Kidney tubule cell (primary cell): ENCODE measurements at regions not wholly inside any gene's neighbourhood (a gene's known extent, or its start where the extent isn't known, plus 50 kb on each side); places are given as distances from the start of the nearest gene placed in this dataset.

Source experiments
- DNase-seq: peaks from one replicate; pipeline ENCODE4 v3.0.0-alpha.2; 2018; ENCODE audit warnings: low spot score

DNA sequence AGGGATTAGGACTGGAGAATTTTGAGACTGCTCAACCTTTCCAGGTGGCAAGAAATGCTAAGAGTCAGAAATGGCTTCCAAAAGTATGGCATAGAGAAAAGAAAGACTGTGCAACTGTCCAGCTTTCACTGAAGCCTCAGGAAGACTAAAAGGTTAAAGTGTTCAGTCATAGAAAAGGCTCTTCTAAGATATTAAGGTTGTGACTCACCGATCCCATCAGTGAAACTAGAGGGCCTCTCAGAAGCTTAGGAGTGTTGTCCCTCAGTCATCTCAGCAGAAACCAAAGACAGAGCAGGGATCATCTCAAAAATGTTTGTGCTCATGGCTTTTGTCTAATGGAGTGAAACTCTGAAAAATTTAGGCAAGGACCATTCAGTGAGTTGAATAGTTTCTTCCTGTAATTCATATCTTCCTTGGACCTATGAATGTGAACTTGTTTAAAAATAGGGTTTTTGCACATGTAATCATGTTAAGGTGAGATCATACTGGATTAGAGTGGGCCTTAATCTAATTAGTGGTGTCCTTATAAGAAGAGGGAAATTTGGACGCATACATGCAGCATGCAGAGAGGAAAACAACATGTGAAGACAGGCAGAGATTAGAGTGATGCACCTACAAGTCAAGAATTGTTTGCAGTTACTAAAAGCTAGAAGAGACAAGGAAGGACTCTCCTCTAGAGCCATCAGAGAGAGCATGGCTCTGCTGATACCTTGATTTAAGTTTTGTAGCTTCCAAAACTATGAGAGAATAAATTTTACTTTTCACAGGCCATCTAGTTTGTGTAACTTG is 71.3 kb downstream of the RPE65 start:
- DNase-seq = peak; percentile 68

DNA sequence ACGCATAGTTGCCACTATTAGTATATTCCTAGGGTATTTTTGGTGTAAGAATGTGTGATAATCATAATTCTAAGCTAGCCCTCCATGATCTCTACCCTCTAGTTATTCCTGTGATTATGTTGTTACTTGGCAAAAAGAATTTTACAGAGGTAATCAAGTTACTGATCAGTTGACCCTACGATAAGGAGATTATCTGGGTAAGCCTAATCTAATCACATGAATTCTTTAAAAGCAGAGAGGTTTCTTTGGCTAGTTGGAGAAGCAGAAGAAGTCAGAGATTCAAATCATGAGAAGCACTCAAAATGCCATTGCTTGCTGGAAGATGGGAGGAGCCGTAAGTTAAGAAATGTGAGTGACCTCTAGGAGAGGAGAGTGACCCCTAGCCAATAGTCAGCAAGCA is 72.7 kb downstream of the RPE65 start:
- DNase-seq = no peak

GRCh38 chr1:68376441-68376840 is 73.3 kb downstream of the RPE65 start:
- no peak for DNase-seq

GRCh38 chr1:68375919-68376318 is 73.8 kb downstream of the RPE65 start:
- peak; percentile 2 for DNase-seq

GRCh38 chr1:68373173-68373572 is 76.6 kb downstream of the RPE65 start:
- no peak for DNase-seq

DNA sequence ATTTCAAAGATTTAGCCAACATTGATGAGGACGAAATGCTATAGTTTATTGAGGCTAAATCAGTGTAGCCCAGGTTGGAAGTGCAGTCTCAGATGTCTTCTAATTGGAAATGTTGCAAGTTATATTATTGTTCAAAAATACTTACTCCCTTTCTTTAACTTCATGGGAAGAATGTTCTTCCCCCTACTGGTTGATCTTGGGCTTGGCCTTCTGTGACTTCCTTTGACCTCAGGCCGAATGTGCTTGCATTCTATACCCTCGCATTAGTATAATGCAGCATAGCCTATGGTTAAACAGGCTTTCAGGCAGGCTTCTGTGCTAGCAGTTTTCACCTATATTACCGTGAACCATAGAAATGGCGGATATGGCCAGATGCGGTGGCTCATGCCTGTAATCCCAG is 77.3 kb downstream of the RPE65 start:
- no peak for DNase-seq

GRCh38 chr1:68370101-68370915 is 79.4 kb downstream of the RPE65 start:
- peak; percentile 53 for DNase-seq

- DNase-seq = no peak
These were observed 83.2 kb downstream of the RPE65 start for GRCh38 chr1:68366572-68366971.

DNA sequence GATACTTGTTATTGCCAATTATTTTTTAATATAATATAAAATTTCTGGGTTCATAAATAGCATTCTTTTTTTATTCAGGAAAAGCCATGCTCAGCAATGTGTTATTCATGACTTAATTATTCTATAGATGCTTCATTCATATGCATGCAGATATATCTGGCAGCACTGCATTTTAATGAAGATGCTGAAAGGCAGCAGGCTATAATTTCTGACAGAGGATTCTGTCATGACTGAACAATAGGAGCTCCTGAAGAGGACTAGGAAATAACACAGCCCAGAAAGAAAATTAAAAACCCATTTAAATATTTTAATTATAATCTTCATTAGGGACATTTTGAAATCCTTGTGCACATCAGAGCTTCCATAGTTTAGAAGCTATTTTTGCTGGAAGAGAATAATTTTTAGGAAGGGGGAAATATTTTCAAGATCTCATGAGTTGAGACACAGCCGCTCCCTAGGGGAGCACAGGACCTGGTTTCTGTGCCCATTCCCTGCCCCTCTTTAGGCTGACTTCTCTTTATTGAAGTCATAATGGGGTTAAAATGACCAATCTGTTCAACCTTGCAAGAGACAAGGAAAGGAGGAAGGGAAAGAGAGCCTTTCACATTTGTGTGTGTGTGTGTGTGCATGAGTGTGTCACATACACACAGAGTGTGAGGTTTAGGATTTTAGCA is 83.9 kb downstream of the RPE65 start:
- DNase-seq = no peak

- peak; percentile 16 for DNase-seq
These were observed 86.4 kb downstream of the RPE65 start for GRCh38 chr1:68363339-68363738.

DNA sequence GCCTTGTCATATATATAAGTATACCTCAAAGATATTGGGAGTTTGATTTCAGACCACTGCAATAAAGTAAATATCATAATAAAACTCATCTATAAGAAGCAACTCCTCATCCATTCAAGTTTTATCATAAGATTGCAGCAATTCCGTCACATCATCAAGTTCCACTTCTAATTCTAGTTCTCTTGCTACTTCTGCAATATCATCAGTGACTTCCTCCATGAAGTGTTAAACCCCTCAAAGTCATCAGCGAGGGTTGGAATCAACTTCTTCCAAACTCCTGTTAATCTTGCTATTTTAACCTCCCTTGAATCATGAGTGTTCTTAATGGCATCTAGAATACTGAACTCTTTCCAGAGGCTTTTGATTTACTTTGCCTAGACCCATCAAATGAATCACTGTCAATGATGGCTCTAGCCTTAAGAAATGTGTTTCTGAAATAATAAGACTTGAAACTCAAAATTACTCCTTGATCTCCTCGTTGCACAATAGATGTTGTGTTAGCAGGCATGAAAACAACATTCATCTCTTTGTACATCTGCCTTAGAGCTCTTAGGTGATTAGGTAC is 88.3 kb downstream of the RPE65 start:
- peak; percentile 17 for DNase-seq

- DNase-seq = no peak
These were observed 90.7 kb downstream of the RPE65 start for GRCh38 chr1:68359045-68359444.

DNA sequence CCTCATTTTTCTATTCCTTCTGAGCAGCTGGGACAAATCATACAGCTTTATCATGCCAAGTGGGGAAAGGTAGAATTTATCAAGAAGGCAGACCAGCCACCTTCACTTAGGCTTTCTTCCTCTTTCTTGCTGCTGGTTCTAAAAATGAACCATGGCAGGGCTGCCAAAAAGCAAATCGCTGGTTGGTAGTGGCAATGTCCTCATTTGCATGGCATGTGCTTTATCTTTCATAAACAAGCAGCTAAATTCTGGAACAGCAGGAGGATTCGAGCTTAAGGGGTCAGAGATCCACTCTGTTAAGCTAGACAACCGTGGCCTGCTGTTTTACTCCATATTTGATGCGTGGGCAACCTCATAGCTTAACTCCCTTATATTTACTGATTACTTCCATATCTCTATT is 91.3 kb downstream of the RPE65 start:
- no peak for DNase-seq

DNA sequence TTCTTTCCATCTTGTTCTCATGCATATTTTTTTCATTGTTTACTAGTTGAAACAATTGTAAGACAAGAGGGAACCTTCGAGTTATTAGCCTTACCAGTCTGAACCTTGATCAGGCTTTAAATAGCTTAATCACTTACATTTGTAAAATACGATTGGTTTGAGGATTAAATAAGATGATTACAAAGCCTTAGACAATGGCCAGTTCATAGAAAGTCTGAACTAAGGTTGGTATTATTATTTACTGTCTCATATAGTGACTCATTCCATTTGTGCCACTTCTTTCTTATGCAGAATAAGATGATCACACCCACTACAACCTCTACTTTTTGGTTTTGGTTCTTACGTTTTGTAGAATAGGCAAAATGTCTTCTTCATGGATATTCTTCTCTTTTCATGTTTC is 94.1 kb downstream of the RPE65 start:
- DNase-seq = no peak

DNA sequence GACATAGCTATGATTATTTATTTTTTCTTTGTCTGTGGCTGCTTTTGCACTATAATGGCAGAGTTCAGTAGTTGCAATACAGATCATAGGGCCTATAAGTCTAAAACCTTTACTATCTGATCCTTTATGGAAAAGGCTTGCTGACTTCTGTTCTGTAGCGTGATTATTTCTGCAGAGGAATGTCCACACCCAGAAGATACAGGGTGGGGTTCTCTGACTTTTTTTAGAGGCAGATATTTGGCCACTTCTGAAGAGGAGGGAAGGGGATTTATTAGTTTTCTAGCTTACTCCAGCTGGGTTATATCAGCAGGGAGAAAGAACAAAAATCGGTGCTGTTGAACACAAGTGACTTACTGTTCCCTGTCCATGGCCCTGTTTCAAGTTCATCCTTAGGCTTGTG is 97.6 kb downstream of the RPE65 start:
- DNase-seq = no peak

DNA sequence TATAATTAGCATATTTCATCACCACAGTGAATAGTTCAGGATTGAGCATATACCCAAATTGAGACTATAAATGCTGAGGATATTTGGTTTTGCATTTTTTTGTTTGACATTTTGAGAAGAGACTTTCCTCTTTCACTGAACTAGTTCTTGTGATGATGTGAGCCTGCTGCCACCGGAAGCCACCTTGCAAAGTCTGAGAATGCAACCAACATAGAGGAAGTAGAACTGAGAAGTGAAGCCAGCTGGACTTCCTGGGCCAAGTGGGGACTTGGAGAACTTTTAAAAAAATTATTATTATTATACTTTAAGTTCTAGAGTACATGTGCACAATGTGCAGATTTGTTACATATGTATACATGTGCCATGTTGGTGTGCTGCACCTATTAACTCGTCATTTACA is 102.3 kb downstream of the RPE65 start:
- no peak for DNase-seq

DNA sequence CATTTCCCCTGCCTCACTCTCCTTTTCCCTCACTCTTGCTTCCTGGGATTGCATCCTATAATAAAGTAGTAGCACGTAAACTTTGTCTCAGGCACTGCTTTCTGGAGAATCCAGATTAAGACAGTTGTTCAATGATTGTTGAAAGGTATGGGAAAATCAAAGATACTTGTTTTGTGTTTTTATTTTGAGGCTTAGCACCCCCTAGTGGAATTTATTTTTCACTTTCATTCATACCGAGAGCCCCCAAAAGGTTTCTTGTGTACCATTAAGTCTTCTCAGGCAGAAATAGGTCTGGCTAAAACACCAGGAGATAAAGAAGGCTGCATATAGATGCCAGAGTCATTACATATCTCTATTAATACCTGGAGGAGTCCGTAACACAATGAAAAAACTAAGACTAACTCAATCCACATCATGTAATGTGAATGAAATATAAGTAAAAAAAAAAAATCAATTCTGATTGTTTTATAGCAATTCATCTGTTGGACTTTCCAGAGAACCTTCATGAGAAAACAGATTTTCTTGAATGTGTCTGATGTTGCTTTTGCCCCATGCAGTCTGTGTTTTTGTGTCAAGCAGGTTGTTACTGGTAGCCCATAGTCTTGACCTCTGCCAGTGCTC is 103.5 kb downstream of the RPE65 start:
- peak; percentile 36 for DNase-seq

DNA sequence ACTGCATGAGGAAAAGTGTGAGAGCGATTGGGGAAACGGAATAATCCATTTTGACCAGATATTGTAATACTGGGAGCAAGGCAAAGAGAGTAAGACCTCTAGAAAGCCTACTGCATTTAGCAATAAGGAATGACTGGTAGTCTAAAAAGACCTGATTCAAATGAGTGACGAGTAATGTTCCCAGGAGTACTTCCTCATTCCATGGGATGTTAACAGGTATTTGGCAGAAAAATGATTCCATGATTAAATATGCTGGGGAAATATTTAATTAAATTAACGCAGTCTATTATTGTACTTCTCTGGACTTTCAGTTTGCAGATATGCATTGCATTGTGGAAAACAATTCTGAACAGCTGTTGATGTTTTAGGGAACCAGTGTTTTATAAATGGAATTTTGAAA is 105.5 kb downstream of the RPE65 start:
- peak; percentile 65 for DNase-seq

DNA sequence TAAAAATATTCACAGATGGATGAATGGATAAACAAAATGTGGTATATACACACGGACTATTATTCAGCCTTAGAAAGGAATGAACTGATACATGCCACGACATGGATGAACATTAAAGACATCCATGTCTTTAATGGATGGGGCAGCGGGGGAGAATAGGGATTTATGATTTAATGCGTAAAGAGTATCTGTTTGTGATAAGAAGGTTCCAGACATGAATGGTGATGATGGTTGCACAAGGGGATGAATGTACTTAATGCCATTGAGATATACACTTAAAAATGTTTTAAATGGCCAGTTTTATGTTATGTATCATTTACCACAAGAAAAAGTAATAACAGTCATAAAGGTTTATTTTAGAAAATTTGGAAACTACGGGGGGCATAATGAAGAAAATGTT is 108.6 kb upstream of the WLS start:
- no peak for DNase-seq

DNA sequence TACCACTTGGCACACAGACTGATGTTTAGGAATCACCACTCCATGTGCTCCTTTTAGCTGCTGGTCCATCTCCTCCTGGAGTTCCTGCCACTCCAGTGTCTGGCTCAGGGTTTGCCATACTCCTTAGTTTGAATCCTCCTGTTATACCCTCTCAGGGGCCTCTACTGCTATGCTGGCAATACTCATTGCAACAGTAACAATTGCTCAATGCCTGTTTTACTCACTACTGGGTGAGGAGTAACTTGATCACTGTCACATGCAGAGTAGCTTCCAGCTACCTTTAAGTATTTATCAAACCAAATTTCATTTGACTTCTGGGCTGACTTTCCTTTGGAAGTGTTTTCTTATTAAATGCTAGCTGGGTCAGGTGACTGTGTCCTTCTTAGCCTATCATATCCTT is 107.2 kb upstream of the WLS start:
- no peak for DNase-seq

- no peak for DNase-seq
These were observed 105.8 kb upstream of the WLS start for GRCh38 chr1:68338081-68338480.

DNA sequence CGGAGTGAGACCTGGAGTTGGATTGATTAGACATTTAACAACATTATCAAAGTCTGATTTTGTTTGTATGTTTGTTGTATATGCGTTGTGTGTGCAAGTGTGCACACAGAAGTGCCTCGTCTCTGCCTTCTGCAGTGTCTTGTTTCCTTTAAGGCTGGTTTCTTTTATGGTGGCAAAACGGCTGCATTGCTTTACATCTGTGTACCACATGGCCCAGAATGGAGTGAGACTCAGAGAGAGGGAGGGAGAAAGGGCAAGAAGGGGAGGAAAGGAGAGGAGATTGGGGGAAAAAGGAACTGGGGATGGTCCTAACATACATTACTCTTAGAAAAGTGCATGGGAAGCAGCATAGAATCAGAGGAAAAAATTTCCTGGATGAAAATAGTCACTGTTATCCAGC is 99.7 kb upstream of the WLS start:
- no peak for DNase-seq
